ENCODE measurements at regions not wholly inside any gene's neighbourhood (a gene's known extent, or its start where the extent isn't known, plus 50 kb on each side); places are given as distances from the start of the nearest gene placed in this dataset.

DNA sequence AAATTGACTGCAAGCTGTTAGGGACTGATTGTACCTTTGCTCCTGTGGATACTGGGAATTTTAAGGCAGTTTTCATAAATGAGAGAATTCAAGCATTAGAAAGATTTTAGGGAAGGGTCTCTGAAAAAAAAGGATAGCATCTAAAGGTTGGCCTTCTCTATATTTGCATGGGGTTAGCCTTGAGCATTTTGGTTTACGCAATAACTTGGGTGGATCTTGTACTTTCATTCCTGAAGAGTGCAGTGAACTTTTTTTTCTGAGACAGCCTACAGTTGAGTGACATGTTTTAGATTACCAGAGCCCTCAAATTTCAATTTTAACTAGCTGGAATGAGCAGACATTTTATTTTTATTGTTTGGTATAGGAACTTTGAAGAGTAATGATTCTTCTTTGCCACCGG, 91.6 kb upstream of the NR3C1 start (continued):
- TF ChIP-seq, protein P1, sequence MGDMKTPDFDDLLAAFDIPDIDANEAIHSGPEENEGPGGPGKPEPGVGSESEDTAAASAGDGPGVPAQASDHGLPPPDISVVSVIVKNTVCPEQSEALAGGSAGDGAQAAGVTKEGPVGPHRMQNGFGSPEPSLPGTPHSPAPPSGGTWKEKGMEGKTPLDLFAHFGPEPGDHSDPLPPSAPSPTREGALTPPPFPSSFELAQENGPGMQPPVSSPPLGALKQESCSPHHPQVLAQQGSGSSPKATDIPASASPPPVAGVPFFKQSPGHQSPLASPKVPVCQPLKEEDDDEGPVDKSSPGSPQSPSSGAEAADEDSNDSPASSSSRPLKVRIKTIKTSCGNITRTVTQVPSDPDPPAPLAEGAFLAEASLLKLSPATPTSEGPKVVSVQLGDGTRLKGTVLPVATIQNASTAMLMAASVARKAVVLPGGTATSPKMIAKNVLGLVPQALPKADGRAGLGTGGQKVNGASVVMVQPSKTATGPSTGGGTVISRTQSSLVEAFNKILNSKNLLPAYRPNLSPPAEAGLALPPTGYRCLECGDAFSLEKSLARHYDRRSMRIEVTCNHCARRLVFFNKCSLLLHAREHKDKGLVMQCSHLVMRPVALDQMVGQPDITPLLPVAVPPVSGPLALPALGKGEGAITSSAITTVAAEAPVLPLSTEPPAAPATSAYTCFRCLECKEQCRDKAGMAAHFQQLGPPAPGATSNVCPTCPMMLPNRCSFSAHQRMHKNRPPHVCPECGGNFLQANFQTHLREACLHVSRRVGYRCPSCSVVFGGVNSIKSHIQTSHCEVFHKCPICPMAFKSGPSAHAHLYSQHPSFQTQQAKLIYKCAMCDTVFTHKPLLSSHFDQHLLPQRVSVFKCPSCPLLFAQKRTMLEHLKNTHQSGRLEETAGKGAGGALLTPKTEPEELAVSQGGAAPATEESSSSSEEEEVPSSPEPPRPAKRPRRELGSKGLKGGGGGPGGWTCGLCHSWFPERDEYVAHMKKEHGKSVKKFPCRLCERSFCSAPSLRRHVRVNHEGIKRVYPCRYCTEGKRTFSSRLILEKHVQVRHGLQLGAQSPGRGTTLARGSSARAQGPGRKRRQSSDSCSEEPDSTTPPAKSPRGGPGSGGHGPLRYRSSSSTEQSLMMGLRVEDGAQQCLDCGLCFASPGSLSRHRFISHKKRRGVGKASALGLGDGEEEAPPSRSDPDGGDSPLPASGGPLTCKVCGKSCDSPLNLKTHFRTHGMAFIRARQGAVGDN (CRISPR knock-in tag; IDR thresholded peaks at IDR 0.05), result no peak
- TF ChIP-seq TCF12 (IDR thresholded peaks at IDR 0.05) (no peak), TCF12 (CRISPR knock-in tag; IDR thresholded peaks at IDR 0.05) (no peak), SOX13 (IDR thresholded peaks at IDR 0.05) (no peak), SOX13 (CRISPR knock-in tag; conservative IDR thresholded peaks at IDR 0.05 in 1 of 2, IDR thresholded peaks at IDR 0.05 in 1 of 2) (peak in 1 of 2 experiments; percentile 69; a peak in 2 of 4 replicates), ZNF337 (CRISPR knock-in tag; IDR thresholded peaks at IDR 0.05; ENCODE audit: borderline replicate concordance, low read depth) (no peak), EP300 (IDR thresholded peaks at IDR 0.05; ENCODE audit: low read depth in 2 of 2, low read length in 2 of 2) (peak in 1 of 2 experiments; percentile 63; a peak in 2 of 4 replicates), EP300 (CRISPR knock-in tag; IDR thresholded peaks at IDR 0.05; ENCODE audit: borderline replicate concordance) (no peak), XBP1 (CRISPR knock-in tag; IDR thresholded peaks at IDR 0.05) (no peak), NCOA1 (CRISPR knock-in tag; IDR thresholded peaks at IDR 0.05) (no peak), SALL2 (CRISPR knock-in tag; IDR thresholded peaks at IDR 0.05) (no peak), EHMT2 (IDR thresholded peaks at IDR 0.05; ENCODE audit: borderline replicate concordance, low read depth, low read length) (no peak), HNF4G (IDR thresholded peaks at IDR 0.05; ENCODE audit: borderline replicate concordance, low read depth, low read length) (peak; percentile 64; the same call in 1 of the 2 replicates), HNF4G (CRISPR knock-in tag; IDR thresholded peaks at IDR 0.05; ENCODE audit: borderline replicate concordance, low read depth) (no peak), U2AF1 (optimal IDR thresholded peaks at IDR 0.05; ENCODE audit: low read depth, low read length) (no peak), BCL6 (CRISPR knock-in tag; IDR thresholded peaks at IDR 0.05) (peak; percentile 95), NCOA2 (CRISPR knock-in tag; IDR thresholded peaks at IDR 0.05) (peak; percentile 32; the same call in 1 of the 2 replicates), KDM1A (CRISPR knock-in tag; IDR thresholded peaks at IDR 0.05) (no peak), ZNF709 (CRISPR knock-in tag; IDR thresholded peaks at IDR 0.05) (no peak), ZNF569 (CRISPR knock-in tag; IDR thresholded peaks at IDR 0.05; ENCODE audit: borderline replicate concordance) (no peak)
- TF ChIP-seq, protein P2, sequence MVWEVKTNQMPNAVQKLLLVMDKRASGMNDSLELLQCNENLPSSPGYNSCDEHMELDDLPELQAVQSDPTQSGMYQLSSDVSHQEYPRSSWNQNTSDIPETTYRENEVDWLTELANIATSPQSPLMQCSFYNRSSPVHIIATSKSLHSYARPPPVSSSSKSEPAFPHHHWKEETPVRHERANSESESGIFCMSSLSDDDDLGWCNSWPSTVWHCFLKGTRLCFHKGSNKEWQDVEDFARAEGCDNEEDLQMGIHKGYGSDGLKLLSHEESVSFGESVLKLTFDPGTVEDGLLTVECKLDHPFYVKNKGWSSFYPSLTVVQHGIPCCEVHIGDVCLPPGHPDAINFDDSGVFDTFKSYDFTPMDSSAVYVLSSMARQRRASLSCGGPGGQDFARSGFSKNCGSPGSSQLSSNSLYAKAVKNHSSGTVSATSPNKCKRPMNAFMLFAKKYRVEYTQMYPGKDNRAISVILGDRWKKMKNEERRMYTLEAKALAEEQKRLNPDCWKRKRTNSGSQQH (CRISPR knock-in tag; IDR thresholded peaks at IDR 0.05; ENCODE audit: low read depth), result no peak
- TF ChIP-seq, protein P3, sequence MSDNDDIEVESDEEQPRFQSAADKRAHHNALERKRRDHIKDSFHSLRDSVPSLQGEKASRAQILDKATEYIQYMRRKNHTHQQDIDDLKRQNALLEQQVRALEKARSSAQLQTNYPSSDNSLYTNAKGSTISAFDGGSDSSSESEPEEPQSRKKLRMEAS (IDR thresholded peaks at IDR 0.05), result no peak
- TF ChIP-seq, protein P4, sequence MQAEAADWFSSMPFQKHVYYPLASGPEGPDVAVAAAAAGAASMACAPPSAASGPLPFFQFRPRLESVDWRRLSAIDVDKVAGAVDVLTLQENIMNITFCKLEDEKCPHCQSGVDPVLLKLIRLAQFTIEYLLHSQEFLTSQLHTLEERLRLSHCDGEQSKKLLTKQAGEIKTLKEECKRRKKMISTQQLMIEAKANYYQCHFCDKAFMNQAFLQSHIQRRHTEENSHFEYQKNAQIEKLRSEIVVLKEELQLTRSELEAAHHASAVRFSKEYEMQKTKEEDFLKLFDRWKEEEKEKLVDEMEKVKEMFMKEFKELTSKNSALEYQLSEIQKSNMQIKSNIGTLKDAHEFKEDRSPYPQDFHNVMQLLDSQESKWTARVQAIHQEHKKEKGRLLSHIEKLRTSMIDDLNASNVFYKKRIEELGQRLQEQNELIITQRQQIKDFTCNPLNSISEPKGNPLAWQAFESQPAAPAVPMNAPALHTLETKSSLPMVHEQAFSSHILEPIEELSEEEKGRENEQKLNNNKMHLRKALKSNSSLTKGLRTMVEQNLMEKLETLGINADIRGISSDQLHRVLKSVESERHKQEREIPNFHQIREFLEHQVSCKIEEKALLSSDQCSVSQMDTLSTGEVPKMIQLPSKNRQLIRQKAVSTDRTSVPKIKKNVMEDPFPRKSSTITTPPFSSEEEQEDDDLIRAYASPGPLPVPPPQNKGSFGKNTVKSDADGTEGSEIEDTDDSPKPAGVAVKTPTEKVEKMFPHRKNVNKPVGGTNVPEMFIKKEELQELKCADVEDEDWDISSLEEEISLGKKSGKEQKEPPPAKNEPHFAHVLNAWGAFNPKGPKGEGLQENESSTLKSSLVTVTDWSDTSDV (CRISPR knock-in tag; IDR thresholded peaks at IDR 0.05), result no peak

All from HepG2 (cell line).